ENCODE measurements at regions not wholly inside any gene's neighbourhood (a gene's known extent, or its start where the extent isn't known, plus 50 kb on each side); places are given as distances from the start of the nearest gene placed in this dataset.
A peak's percentile ranks its signal among the peaks of the same experiment; 100 is the strongest.
"Not testable (repeated sequence)": the region's sequence is repeated elsewhere in the genome, so short reads cannot be mapped to it uniquely, and the experiment has no call there.

GRCh38 chr12:72209086-72209485, 63.1 kb upstream of the TRHDE start:
- H3K79me2 ChIP-seq (ENCODE audit: insufficient read depth, low read length): no peaks in the 10 kb centered on the region
- no TSS peak for BruUV-seq (replicated peaks)
- no peaks in the 10 kb centered on the region for H3K9me3 ChIP-seq (ENCODE audit: low read length)
- no peak overlapping the region for H3K4me2 ChIP-seq (ENCODE audit: low read depth, low read length)
- H2AFZ ChIP-seq (ENCODE audit: low read length): no peak overlapping the region
- H3K27me3 ChIP-seq (ENCODE audit: control insufficient read depth in 1 of 2, insufficient read depth in 2 of 2, low read length in 2 of 2): no peaks in the 10 kb centered on the region; a peak in 1 of 5 replicates
- H3K36me3 ChIP-seq (replicated peaks in 1 of 2; ENCODE audit: control insufficient read depth in 1 of 2, insufficient read depth in 2 of 2, low read length in 2 of 2): no peaks in the 10 kb centered on the region
- no peak overlapping the region for H3K4me3 ChIP-seq (replicated peaks in 1 of 3; ENCODE audit: insufficient read depth in 1 of 3, low read depth in 2 of 3, low read length in 3 of 3)
- WGBS (ENCODE audit: low lambda C conversion rate): 4% methylated on average over 2 of the region's 2 CpGs
- POLR2A ChIA-PET: no interaction called here
- no peaks in the 10 kb centered on the region for H3K4me1 ChIP-seq (ENCODE audit: insufficient read depth, low read length)
- DNase-seq (ENCODE audit: low spot score) (no peak), ATAC-seq (no peak), FAIRE-seq (no peak)
- TF ChIP-seq RBM39 (IDR thresholded peaks at IDR 0.05; ENCODE audit: low read depth, low read length, poor library complexity, severe bottlenecking): no peak
- TF ChIP-seq SMYD3 (CRISPR knock-in tag; IDR thresholded peaks at IDR 0.05): no peak
- TF ChIP-seq LBX2 (CRISPR knock-in tag; IDR thresholded peaks at IDR 0.05; ENCODE audit: borderline replicate concordance): no peak
- TF ChIP-seq FOSL2 (CRISPR knock-in tag; IDR thresholded peaks at IDR 0.05): no peak
- TF ChIP-seq RXRA (CRISPR knock-in tag; IDR thresholded peaks at IDR 0.05): no peak
- TF ChIP-seq MLX (CRISPR knock-in tag; IDR thresholded peaks at IDR 0.05): no peak
- TF ChIP-seq ZFP36 (IDR thresholded peaks at IDR 0.05; ENCODE audit: borderline replicate concordance, low read depth, low read length, partially characterized antibody): no peak
- no peak for TF ChIP-seq ZNF263 (CRISPR knock-in tag; IDR thresholded peaks at IDR 0.05)
- no peak for TF ChIP-seq ZNF225 (CRISPR knock-in tag; IDR thresholded peaks at IDR 0.05)
- in situ Hi-C loops (cut with HindIII; ENCODE audit: extremely low pct_ligation_motif_present, low pct_unique_long_range_greater_than_20kb): no loop called here
- no peaks in the 10 kb centered on the region for H4K20me1 ChIP-seq (ENCODE audit: insufficient read depth, low read length)
- CTCF ChIA-PET (ENCODE audit: low intra/inter-chr PET ratio, low total read pairs): no interaction called here
- intact Hi-C loops (cut with micrococcal nuclease; ENCODE audit: unreplicated experiment): no loop called here
- H3K9ac ChIP-seq (ENCODE audit: insufficient read depth, low read depth, low read length): no peak overlapping the region
- no peak overlapping the region for H3K27ac ChIP-seq (ENCODE audit: extremely low read length, insufficient read depth, low read length)

GRCh38 chr12:72214163-72214562, 58.0 kb upstream of the TRHDE start:
- H3K4me2 ChIP-seq (ENCODE audit: low read depth, low read length): no peak overlapping the region
- H3K4me1 ChIP-seq (ENCODE audit: insufficient read depth, low read length): no peaks in the 10 kb centered on the region
- H3K9ac ChIP-seq (ENCODE audit: insufficient read depth, low read depth, low read length): no peak overlapping the region
- H3K36me3 ChIP-seq (replicated peaks in 1 of 2; ENCODE audit: control insufficient read depth in 1 of 2, insufficient read depth in 2 of 2, low read length in 2 of 2): no peaks in the 10 kb centered on the region
- no peak for ATAC-seq
- no peak overlapping the region for H2AFZ ChIP-seq (ENCODE audit: low read length)
- no peak for TF ChIP-seq ZNF788 (CRISPR knock-in tag; IDR thresholded peaks at IDR 0.05; ENCODE audit: borderline replicate concordance)
- no peak for TF ChIP-seq ZC3H13 (CRISPR knock-in tag; IDR thresholded peaks at IDR 0.05)
- no peak for TF ChIP-seq ZNF567 (CRISPR knock-in tag; IDR thresholded peaks at IDR 0.05; ENCODE audit: borderline replicate concordance)
- TF ChIP-seq ZNF235 (CRISPR knock-in tag; IDR thresholded peaks at IDR 0.05; ENCODE audit: borderline replicate concordance): no peak
- peak; percentile 87 for TF ChIP-seq CEBPB (IDR thresholded peaks at IDR 0.05; ENCODE audit: borderline replicate concordance, low read depth, low read length)
- H3K9me3 ChIP-seq (ENCODE audit: low read length): no peaks in the 10 kb centered on the region
- H3K27me3 ChIP-seq (ENCODE audit: control insufficient read depth in 1 of 2, insufficient read depth in 2 of 2, low read length in 2 of 2): no peaks in the 10 kb centered on the region
- in situ Hi-C loops (cut with HindIII; ENCODE audit: extremely low pct_ligation_motif_present, low pct_unique_long_range_greater_than_20kb): no loop called here
- H3K27ac ChIP-seq (ENCODE audit: extremely low read length, insufficient read depth, low read length): no peak overlapping the region
- intact Hi-C loops (cut with micrococcal nuclease; ENCODE audit: unreplicated experiment): no loop called here
- ChIA-PET CTCF (ENCODE audit: low intra/inter-chr PET ratio, low total read pairs) (no interaction called here), POLR2A (no interaction called here)
- 14% methylated on average over 4 of the region's 4 CpGs for WGBS (ENCODE audit: low lambda C conversion rate)
- no peak for DNase-seq (ENCODE audit: low spot score)
- no peaks in the 10 kb centered on the region for H3K79me2 ChIP-seq (ENCODE audit: insufficient read depth, low read length)
- no peaks in the 10 kb centered on the region for H4K20me1 ChIP-seq (ENCODE audit: insufficient read depth, low read length)
- no peak overlapping the region for H3K4me3 ChIP-seq (replicated peaks in 1 of 3; ENCODE audit: insufficient read depth in 1 of 3, low read depth in 2 of 3, low read length in 3 of 3)
- no TSS peak for BruUV-seq (replicated peaks)
- FAIRE-seq: no peak

- H3K27ac ChIP-seq (ENCODE audit: extremely low read length, insufficient read depth, low read length); H3K79me2 ChIP-seq (ENCODE audit: insufficient read depth, low read length); H3K9me3 ChIP-seq (ENCODE audit: low read length); H2AFZ ChIP-seq (ENCODE audit: low read length); H3K36me3 ChIP-seq (replicated peaks in 1 of 2; ENCODE audit: control insufficient read depth in 1 of 2, insufficient read depth in 2 of 2, low read length in 2 of 2); H3K27me3 ChIP-seq (ENCODE audit: control insufficient read depth in 1 of 2, insufficient read depth in 2 of 2, low read length in 2 of 2); POLR2A ChIA-PET; DNase-seq (ENCODE audit: low spot score); H3K4me2 ChIP-seq (ENCODE audit: low read depth, low read length); BruUV-seq (replicated peaks); FAIRE-seq; H4K20me1 ChIP-seq (ENCODE audit: insufficient read depth, low read length); H3K4me3 ChIP-seq (replicated peaks in 1 of 3; ENCODE audit: insufficient read depth in 1 of 3, low read depth in 2 of 3, low read length in 3 of 3); intact Hi-C loops (cut with micrococcal nuclease; ENCODE audit: unreplicated experiment); H3K9ac ChIP-seq (ENCODE audit: insufficient read depth, low read depth, low read length); in situ Hi-C loops (cut with HindIII; ENCODE audit: extremely low pct_ligation_motif_present, low pct_unique_long_range_greater_than_20kb); CTCF ChIA-PET (ENCODE audit: low intra/inter-chr PET ratio, low total read pairs); ATAC-seq; H3K4me1 ChIP-seq (ENCODE audit: insufficient read depth, low read length): not testable (repeated sequence)
- whole genome bisulfite sequencing (ENCODE audit: low lambda C conversion rate): 0% methylated on average over 1 of the region's 3 CpGs
These were observed 56.9 kb upstream of the TRHDE start for GRCh38 chr12:72215287-72215686.

Data from HepG2 (cell line).